GM11168 (cell line): ENCODE measurements at regions not wholly inside any gene's neighbourhood (a gene's known extent, or its start where the extent isn't known, plus 50 kb on each side); places are given as distances from the start of the nearest gene placed in this dataset.
"Not testable (repeated sequence)": the region's sequence is repeated elsewhere in the genome, so short reads cannot be mapped to it uniquely, and the experiment has no call there.

Source experiments
- in situ Hi-C: fragments of 300-500 bp; cut with MboI; formaldehyde crosslinking; loops from one replicate; pipeline ENCODE4 v1.12.0; 2022; ENCODE audit warnings: low sequenced_read_pairs; ENCODE audit not compliant: unreplicated experiment

- in situ Hi-C loops, result not testable (repeated sequence)
Observed at GRCh38 chr7:106713452-106713851, 52.5 kb upstream of the CCDC71L start.

- in situ Hi-C loops, result not testable (repeated sequence)
Observed at GRCh38 chr7:106714590-106715442, 53.9 kb upstream of the CCDC71L start.

- in situ Hi-C loops, result no loop called here
Observed at GRCh38 chr7:106715730-106716129, 54.8 kb upstream of the CCDC71L start.

GRCh38 chr7:106717254-106717954, 56.4 kb upstream of the CCDC71L start:
- in situ Hi-C loops, result no loop called here

GRCh38 chr7:106717955-106718871, 57.3 kb upstream of the CCDC71L start:
- in situ Hi-C loops, result no loop called here

GRCh38 chr7:106720641-106721040, 59.7 kb upstream of the CCDC71L start:
- in situ Hi-C loops, result no loop called here

- in situ Hi-C loops, result no loop called here
Observed at GRCh38 chr7:106721816-106722785, 61.1 kb upstream of the CCDC71L start.

GRCh38 chr7:106723398-106723797, 62.4 kb upstream of the CCDC71L start:
- in situ Hi-C loops, result no loop called here

GRCh38 chr7:106729720-106730385, 68.9 kb upstream of the CCDC71L start:
- in situ Hi-C loops, result loop anchor here (5.0 to 25.0 kb wide), 3 partner anchors 73 to 543 kb away; no protein-coding TSS in a partner anchor

GRCh38 chr7:106731187-106731586, 70.2 kb upstream of the CCDC71L start:
- in situ Hi-C loops, result loop anchor here (5.0 to 25.0 kb wide), 3 partner anchors 74 to 544 kb away; no protein-coding TSS in a partner anchor

GRCh38 chr7:106731646-106732444, 70.9 kb upstream of the CCDC71L start:
- in situ Hi-C loops, result loop anchor here (5.0 to 25.0 kb wide), 3 partner anchors 75 to 545 kb away; no protein-coding TSS in a partner anchor

GRCh38 chr7:106735637-106736036, 74.7 kb upstream of the CCDC71L start:
- in situ Hi-C loops, result loop anchor here (10.0 to 25.0 kb wide), 2 partner anchors 191 to 548 kb away; no protein-coding TSS in a partner anchor

- in situ Hi-C loops, result loop anchor here (10.0 to 25.0 kb wide), 2 partner anchors 191 to 549 kb away; no protein-coding TSS in a partner anchor
Observed at GRCh38 chr7:106736123-106736507, 75.2 kb upstream of the CCDC71L start.

- in situ Hi-C loops, result loop anchor here (10.0 to 25.0 kb wide), 2 partner anchors 192 to 549 kb away; no protein-coding TSS in a partner anchor
Observed at GRCh38 chr7:106736508-106737201, 75.7 kb upstream of the CCDC71L start.

- in situ Hi-C loops, result loop anchor here (10.0 to 25.0 kb wide), 2 partner anchors 192 to 550 kb away; no protein-coding TSS in a partner anchor
Observed at GRCh38 chr7:106737202-106737562, 76.2 kb upstream of the CCDC71L start.

- in situ Hi-C loops, result loop anchor here (25.0 kb wide), 1 partner anchor 554 kb away; no protein-coding TSS in a partner anchor
Observed at GRCh38 chr7:106740806-106741205, 79.8 kb upstream of the CCDC71L start.
